Cardiac muscle cell (in vitro differentiated cells and primary cell): ENCODE measurements at regions not wholly inside any gene's neighbourhood (a gene's known extent, or its start where the extent isn't known, plus 50 kb on each side); places are given as distances from the start of the nearest gene placed in this dataset.

Source experiments
- DNase-seq, 2 donors: peaks; one replicate each; pipeline versions ENCODE4 v3.0.0 to v3.0.0-alpha.2; 2010 to 2017; ENCODE audit warnings: low read depth in 1 of 2, low spot score in 1 of 2
- H3K27ac ChIP-seq: fragments of 200-600 bp; sonication (generic); 2 replicates; pipeline ENCODE4 v1.5.1; 2016
- H3K27me3 ChIP-seq: fragments of 200-600 bp; sonication (generic); 2 replicates; pipeline ENCODE4 v1.6.0; 2016; ENCODE audit warnings: control low read depth
- H3K36me3 ChIP-seq: fragments of 200-600 bp; sonication (generic); 2 replicates; pipeline ENCODE4 v1.5.1; 2016; ENCODE audit warnings: control low read depth
- H3K4me1 ChIP-seq: fragments of 200-600 bp; sonication (generic); 2 replicates; pipeline ENCODE4 v1.8.1; 2017; ENCODE audit warnings: low read depth, mild to moderate bottlenecking, mixed run types
- H3K4me3 ChIP-seq: fragments of 200-600 bp; sonication (generic); 2 replicates; pipeline ENCODE4 v1.5.1; 2016; ENCODE audit warnings: mild to moderate bottlenecking
- H3K9me3 ChIP-seq: fragments of 200-600 bp; sonication (generic); 2 replicates; pipeline ENCODE4 v1.5.1; 2017; ENCODE audit warnings: low read depth, mild to moderate bottlenecking, control low read depth
- CTCF ChIP-seq: IDR thresholded peaks from 2 replicates; pipeline ENCODE4 v1.5.1; 2012; ENCODE audit warnings: low read depth, mild to moderate bottlenecking, low read length

GRCh38 chr12:47356129-47356700, 276.5 kb upstream of the AMIGO2 start:
- H3K9me3 ChIP-seq = no peaks in the 10 kb centered on the region
- H3K4me3 ChIP-seq = no peak overlapping the region
- H3K27me3 ChIP-seq = no peaks in the 10 kb centered on the region
- peaks cover 5% of the 10 kb centered on the region for H3K4me1 ChIP-seq
- no peak for TF ChIP-seq CTCF
- DNase-seq = peak in 1 of 2 donors; percentile 46
- no peak overlapping the region for H3K27ac ChIP-seq
- no peaks in the 10 kb centered on the region for H3K36me3 ChIP-seq

GRCh38 chr12:47353508-47353907, 273.7 kb upstream of the AMIGO2 start:
- DNase-seq = no peak

GRCh38 chr12:47352067-47352466, 272.3 kb upstream of the AMIGO2 start:
- Histone ChIP-seq H3K27me3 (no peaks in the 10 kb centered on the region), H3K9me3 (no peaks in the 10 kb centered on the region), H3K36me3 (no peaks in the 10 kb centered on the region), H3K4me3 (no peak overlapping the region), H3K27ac (no peak overlapping the region), H3K4me1 (peaks cover 5% of the 10 kb centered on the region)
- no peak for TF ChIP-seq CTCF
- no peak for DNase-seq

More at GRCh38 chr12:47353508-47353907, 273.7 kb upstream of the AMIGO2 start:
- Histone ChIP-seq H3K27ac (no peak overlapping the region), H3K9me3 (no peaks in the 10 kb centered on the region), H3K4me1 (peaks cover 5% of the 10 kb centered on the region), H3K4me3 (no peak overlapping the region), H3K27me3 (no peaks in the 10 kb centered on the region), H3K36me3 (no peaks in the 10 kb centered on the region)
- no peak for TF ChIP-seq CTCF

- TF ChIP-seq CTCF = no peak
- no peak for DNase-seq
- Histone ChIP-seq H3K27ac (no peak overlapping the region), H3K36me3 (no peaks in the 10 kb centered on the region), H3K9me3 (no peaks in the 10 kb centered on the region), H3K4me1 (peaks cover 5% of the 10 kb centered on the region), H3K27me3 (no peaks in the 10 kb centered on the region), H3K4me3 (no peak overlapping the region)
Measured at GRCh38 chr12:47351526-47351925, 271.8 kb upstream of the AMIGO2 start.

GRCh38 chr12:47350062-47350408, 270.3 kb upstream of the AMIGO2 start:
- Histone ChIP-seq H3K9me3 (no peaks in the 10 kb centered on the region), H3K4me3 (no peak overlapping the region), H3K27ac (no peak overlapping the region), H3K36me3 (no peaks in the 10 kb centered on the region), H3K27me3 (no peaks in the 10 kb centered on the region), H3K4me1 (no peaks in the 10 kb centered on the region)
- TF ChIP-seq CTCF = no peak
- peak in 1 of 2 donors; percentile 38 for DNase-seq
